ENCODE measurements at regions not wholly inside any gene's neighbourhood (a gene's known extent, or its start where the extent isn't known, plus 50 kb on each side); places are given as distances from the start of the nearest gene placed in this dataset.

DNA sequence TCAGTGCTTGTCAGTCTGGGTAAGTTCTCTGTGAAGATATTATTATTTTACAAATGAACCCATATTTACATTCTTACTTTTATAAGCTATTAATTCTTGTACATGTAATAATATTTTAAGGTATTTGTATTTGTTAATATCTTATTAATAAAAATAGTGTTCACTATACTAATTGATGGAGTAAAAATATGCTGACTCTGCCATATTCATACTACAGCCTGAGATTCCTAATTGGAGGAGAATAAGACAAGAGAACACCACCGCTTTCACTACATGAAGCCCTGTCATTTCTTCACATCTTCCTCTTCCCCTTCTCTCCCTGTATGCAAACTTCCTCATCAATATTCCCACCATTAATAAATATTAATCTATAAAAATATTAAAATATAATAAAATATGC, 167.6 kb upstream of the TUSC1 start:
- DNase-seq: no peak
- no peak overlapping the region for H3K4me3 ChIP-seq
- no peaks in the 10 kb centered on the region for H3K36me3 ChIP-seq
- H3K9me3 ChIP-seq (replicated peaks): peaks cover 13% of the 10 kb centered on the region
- H3K27me3 ChIP-seq (ENCODE audit: low read depth): no peaks in the 10 kb centered on the region
- no peak overlapping the region for H3K27ac ChIP-seq (replicated peaks)
- intact Hi-C loops (cut with micrococcal nuclease): no loop called here
- H3K4me1 ChIP-seq: no peaks in the 10 kb centered on the region
- TF ChIP-seq, protein P1, sequence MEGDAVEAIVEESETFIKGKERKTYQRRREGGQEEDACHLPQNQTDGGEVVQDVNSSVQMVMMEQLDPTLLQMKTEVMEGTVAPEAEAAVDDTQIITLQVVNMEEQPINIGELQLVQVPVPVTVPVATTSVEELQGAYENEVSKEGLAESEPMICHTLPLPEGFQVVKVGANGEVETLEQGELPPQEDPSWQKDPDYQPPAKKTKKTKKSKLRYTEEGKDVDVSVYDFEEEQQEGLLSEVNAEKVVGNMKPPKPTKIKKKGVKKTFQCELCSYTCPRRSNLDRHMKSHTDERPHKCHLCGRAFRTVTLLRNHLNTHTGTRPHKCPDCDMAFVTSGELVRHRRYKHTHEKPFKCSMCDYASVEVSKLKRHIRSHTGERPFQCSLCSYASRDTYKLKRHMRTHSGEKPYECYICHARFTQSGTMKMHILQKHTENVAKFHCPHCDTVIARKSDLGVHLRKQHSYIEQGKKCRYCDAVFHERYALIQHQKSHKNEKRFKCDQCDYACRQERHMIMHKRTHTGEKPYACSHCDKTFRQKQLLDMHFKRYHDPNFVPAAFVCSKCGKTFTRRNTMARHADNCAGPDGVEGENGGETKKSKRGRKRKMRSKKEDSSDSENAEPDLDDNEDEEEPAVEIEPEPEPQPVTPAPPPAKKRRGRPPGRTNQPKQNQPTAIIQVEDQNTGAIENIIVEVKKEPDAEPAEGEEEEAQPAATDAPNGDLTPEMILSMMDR (IDR thresholded peaks at IDR 0.05; ENCODE audit: borderline replicate concordance): no peak

- H3K4me1 ChIP-seq: no peaks in the 10 kb centered on the region
- TF ChIP-seq, protein P1 (IDR thresholded peaks at IDR 0.05; ENCODE audit: borderline replicate concordance): no peak
- H3K36me3 ChIP-seq: no peaks in the 10 kb centered on the region
- intact Hi-C loops (cut with micrococcal nuclease): no loop called here
- H3K4me3 ChIP-seq: no peak overlapping the region
- H3K27me3 ChIP-seq (ENCODE audit: low read depth): no peaks in the 10 kb centered on the region
- H3K9me3 ChIP-seq (replicated peaks): peaks cover 34% of the 10 kb centered on the region
- DNase-seq: no peak
- H3K27ac ChIP-seq (replicated peaks): no peak overlapping the region
Observed at GRCh38 chr9:25830381-25830780, 152.1 kb upstream of the TUSC1 start.

GRCh38 chr9:25827626-25828025, 149.4 kb upstream of the TUSC1 start:
- H3K9me3 ChIP-seq (replicated peaks): peaks cover 53% of the 10 kb centered on the region
- no peaks in the 10 kb centered on the region for H3K36me3 ChIP-seq
- TF ChIP-seq, protein P1 (IDR thresholded peaks at IDR 0.05; ENCODE audit: borderline replicate concordance): no peak
- H3K4me3 ChIP-seq: no peak overlapping the region
- intact Hi-C loops (cut with micrococcal nuclease): no loop called here
- no peak overlapping the region for H3K27ac ChIP-seq (replicated peaks)
- no peaks in the 10 kb centered on the region for H3K27me3 ChIP-seq (ENCODE audit: low read depth)
- DNase-seq: no peak
- H3K4me1 ChIP-seq: no peaks in the 10 kb centered on the region

GRCh38 chr9:25816439-25816838, 138.2 kb upstream of the TUSC1 start:
- no peak for DNase-seq
- no peaks in the 10 kb centered on the region for H3K27me3 ChIP-seq (ENCODE audit: low read depth)
- H3K4me1 ChIP-seq: no peaks in the 10 kb centered on the region
- H3K27ac ChIP-seq (replicated peaks): no peak overlapping the region
- no peaks in the 10 kb centered on the region for H3K36me3 ChIP-seq
- peaks cover 2% of the 10 kb centered on the region for H3K9me3 ChIP-seq (replicated peaks)
- H3K4me3 ChIP-seq: no peak overlapping the region
- intact Hi-C loops (cut with micrococcal nuclease): no loop called here
- TF ChIP-seq, protein P1 (IDR thresholded peaks at IDR 0.05; ENCODE audit: borderline replicate concordance): no peak

DNA sequence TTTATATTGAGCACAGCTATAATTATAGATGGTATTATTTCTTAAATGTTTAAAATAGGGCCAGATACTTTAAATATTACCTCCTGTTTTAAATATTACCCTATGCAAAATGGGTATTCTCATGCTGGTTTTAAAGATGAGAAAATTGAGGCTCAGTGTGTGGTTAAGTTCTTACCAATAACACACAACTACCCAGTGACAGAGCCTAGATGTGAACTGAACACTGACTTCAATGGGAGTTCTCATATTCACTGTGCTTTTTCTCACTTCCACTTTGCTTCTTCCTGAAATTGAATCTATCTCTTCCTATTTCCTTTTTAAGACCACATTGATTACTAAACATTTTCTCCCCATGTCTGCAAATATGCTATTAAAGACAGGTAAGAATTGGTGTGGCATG, 135.8 kb upstream of the TUSC1 start:
- no peak overlapping the region for H3K27ac ChIP-seq (replicated peaks)
- intact Hi-C loops (cut with micrococcal nuclease): no loop called here
- no peaks in the 10 kb centered on the region for H3K27me3 ChIP-seq (ENCODE audit: low read depth)
- no peaks in the 10 kb centered on the region for H3K4me1 ChIP-seq
- DNase-seq: no peak
- no peaks in the 10 kb centered on the region for H3K36me3 ChIP-seq
- TF ChIP-seq, protein P1 (IDR thresholded peaks at IDR 0.05; ENCODE audit: borderline replicate concordance): no peak
- H3K4me3 ChIP-seq: no peak overlapping the region
- H3K9me3 ChIP-seq (replicated peaks): peaks cover 23% of the 10 kb centered on the region

DNA sequence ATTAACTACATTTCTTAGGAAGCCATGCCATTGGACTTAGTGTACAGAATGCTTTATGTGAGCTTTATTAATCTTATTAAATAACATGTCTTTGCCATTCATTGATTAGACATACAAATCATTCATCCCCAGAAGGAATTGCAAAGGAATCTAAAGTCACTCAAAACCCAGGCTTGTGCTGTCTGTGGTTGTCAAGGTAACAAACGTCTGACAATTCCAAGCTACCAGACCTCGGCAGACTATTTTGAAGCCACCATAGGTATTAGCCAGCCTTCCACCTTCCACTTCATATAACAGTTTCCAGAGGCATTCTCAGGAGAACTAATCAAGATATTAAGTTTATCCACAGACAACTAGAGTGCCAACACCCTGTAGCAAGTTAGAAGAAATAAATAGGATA, 135.2 kb upstream of the TUSC1 start:
- no peaks in the 10 kb centered on the region for H3K4me1 ChIP-seq
- no peak overlapping the region for H3K4me3 ChIP-seq
- no peaks in the 10 kb centered on the region for H3K36me3 ChIP-seq
- peaks cover 28% of the 10 kb centered on the region for H3K9me3 ChIP-seq (replicated peaks)
- H3K27ac ChIP-seq (replicated peaks): no peak overlapping the region
- intact Hi-C loops (cut with micrococcal nuclease): no loop called here
- DNase-seq: no peak
- TF ChIP-seq, protein P1 (IDR thresholded peaks at IDR 0.05; ENCODE audit: borderline replicate concordance): no peak
- no peaks in the 10 kb centered on the region for H3K27me3 ChIP-seq (ENCODE audit: low read depth)
